Stimulated activated CD4-positive, alpha-beta T cell treated with anti-CD3 and anti-CD28 coated beads, TNF-alpha, amount 100 ng/mL, for 1 hour (primary cell): ENCODE measurements at regions not wholly inside any gene's neighbourhood (a gene's known extent, or its start where the extent isn't known, plus 50 kb on each side); places are given as distances from the start of the nearest gene placed in this dataset.

ENCODE experiments used
- DNase-seq, 3 donors: peaks; one replicate each; pipeline ENCODE4 v3.0.0-alpha.2; 2020; ENCODE audit warnings: low read depth in 3 of 3, low spot score in 1 of 3

DNA sequence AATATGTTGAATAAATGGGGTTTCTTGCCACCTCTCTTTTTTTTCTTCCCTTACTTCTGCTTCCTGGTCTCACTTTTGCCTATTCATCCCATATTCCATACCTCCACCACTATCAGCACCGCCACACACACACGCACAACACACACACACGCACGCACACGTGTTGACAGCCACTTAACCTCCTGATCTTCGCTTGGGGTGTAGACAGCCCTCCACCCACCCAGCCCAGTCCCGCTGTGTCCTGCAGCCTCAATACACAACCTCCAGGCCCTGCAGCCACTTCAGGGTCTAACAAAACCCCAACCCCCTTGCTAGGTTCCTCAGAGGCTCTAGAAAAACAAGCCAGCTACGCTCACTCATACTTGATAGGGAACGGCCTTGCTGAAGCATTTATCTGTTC lies 72.3 kb downstream of the LINC00237 start:
- DNase-seq = no peak

GRCh38 chr20:21031666-21032065 lies 74.5 kb downstream of the LINC00237 start:
- no peak for DNase-seq

DNA sequence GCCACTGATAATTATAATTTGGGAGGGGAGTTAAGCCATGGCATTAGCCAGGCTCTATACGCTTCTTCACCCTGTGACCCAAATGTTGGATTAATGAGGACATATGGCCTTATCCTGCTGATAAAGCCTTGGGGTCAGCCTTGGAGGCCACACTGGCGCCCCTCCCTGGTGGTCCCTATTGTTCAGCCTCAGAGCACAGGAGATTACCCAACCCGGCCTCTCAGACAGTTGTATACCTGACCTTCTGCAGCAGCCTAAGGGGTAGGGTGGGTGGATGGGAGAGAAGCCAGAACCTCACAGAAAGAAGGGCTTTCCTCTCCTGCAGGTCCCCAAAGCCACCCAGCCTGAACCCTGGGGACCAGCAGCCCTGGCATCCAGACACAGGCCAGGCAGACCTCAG lies 76.8 kb downstream of the LINC00237 start:
- no peak for DNase-seq

GRCh38 chr20:21028921-21029320 lies 77.2 kb downstream of the LINC00237 start:
- no peak for DNase-seq

GRCh38 chr20:21028436-21028835 lies 77.7 kb downstream of the LINC00237 start:
- no peak for DNase-seq

DNA sequence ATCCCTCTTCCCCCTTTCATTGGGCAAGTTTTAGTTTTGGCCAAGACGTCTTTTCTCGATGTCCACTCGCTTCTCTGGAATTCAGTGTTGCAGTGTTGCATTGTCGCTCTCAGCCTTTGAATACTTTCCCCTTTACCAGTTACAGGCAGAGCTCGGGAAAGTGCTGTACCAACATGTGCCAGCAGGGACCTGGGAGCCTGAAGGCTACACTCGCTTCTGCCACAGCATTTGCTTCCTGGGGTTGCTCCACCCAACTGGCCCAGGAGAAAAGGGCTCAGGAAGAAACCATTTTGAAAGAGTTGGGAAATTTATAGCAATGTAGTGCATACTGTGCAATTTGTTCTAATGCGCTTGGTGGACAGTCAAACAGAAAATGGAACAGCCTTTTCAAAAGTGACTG lies 78.6 kb downstream of the LINC00237 start:
- DNase-seq = no peak

GRCh38 chr20:21026951-21027350 lies 79.2 kb downstream of the LINC00237 start:
- no peak for DNase-seq

DNA sequence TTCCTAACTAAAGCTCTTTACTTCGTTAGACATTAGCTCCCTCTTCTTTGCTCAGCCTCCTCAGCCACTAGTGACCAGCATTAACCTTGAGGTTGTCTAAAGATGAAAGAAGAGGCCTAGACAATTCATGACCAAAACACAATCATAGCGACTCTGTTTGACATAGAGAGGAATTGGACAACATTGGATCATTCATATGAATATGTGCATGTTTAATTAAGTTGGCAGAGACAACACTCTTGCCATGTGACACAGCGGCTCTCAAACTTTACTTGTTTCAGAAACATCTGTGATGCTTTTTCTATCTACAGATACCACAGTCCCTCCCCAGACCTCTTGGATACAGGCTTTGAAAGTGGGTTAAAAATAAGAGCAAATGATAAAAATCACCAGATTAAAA lies 81.7 kb downstream of the LINC00237 start:
- DNase-seq = no peak

DNA sequence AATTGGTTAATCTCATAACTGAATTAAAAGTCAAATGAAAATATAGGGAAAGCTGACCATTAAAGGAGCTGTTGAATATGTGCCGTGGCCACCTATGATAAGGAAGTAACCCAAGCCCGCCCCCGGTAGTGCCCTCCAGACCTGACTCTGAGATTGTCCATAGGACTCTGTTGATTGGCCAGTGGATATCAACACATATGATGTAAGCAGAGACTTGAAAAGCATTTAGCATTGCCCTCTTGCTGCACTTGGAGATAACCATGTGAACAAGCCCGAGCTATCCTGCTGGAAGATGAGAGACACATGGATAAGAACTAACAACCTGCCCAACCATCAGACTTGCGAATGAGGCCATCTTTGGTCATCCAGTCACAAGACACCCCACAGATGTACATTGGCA lies 83.2 kb downstream of the LINC00237 start:
- no peak for DNase-seq

GRCh38 chr20:21021472-21021790 lies 84.7 kb downstream of the LINC00237 start:
- no peak for DNase-seq

DNA sequence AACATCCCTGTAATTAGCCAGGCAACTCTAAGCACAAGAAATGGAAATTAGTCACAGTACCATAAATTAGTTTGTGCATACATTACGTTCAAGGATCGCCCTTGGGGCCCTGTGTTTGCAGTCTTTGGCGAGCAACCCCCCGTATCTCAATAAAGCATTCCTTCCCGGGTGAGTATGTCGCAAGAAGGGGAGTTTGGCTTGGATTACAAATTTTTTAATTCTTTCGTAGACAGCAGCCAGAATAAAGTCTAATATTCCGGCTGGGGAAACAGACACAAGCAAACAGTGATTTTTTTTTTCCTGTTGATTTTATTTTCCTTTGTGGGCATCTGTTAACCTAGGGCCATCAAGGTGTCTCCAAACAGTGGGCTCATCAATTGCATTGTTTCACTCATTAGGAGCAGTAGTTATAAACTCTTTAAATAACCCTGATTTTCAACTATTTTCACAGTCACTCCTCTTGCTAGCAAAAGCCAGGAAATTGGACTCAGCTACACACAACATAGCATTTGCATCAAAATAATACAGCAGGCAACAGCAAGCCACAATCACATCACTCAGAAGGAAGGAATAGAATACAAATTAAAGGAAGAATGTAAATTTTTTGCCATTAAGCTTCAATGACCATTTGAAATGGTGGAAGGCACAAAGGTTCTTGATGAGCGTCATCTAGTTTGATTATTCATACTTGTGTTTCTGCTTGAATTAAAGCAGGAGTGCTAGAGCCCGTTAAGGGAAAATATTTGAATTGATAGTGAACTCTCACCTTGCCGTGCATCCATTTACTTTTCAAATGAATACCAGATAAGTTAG lies 85.3 kb downstream of the LINC00237 start:
- no peak for DNase-seq

- no peak for DNase-seq
Measured at GRCh38 chr20:21019814-21020658, 86.1 kb downstream of the LINC00237 start.

- no peak for DNase-seq
Measured at GRCh38 chr20:21019468-21019813, 86.7 kb downstream of the LINC00237 start.

DNA sequence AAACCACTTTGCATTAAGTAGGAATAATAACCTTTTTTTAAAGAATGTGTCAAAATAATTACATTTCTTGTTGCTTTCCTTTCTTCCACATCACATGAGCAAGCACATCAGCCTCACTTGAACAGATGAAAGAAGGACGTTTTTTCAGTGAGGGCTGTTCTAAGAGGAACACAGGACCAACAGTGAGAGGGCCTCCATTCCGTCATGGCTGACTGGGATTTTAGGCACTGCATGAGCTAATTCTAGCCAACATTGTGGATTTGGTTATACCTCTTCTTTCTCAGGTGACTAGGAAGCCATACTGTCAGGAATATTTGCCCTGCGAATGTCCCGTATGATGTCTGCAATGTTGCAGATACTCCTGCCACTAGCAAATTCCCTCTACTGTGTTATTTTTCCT lies 87.6 kb downstream of the LINC00237 start:
- DNase-seq = no peak

- DNase-seq = no peak
Measured at GRCh38 chr20:21017528-21018085, 88.6 kb downstream of the LINC00237 start.

DNA sequence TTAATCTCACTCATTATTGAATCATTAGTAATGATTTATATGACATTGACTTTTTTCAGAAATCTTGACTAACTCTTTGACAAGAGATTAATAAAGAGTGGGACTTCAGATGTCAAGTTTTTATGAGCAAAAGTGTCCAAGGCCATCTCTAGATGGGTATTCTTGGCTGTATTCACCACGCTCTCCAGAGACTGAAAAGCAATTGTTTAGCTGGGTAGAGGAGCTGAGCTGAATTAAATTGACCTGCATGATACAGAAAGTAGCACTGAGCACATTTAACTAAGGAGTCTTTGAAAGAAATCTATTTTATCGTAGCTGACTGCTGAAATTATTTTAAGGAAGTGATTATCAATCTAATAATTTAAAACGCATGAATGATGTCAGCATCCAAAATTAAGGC lies 89.4 kb downstream of the LINC00237 start:
- DNase-seq = no peak

DNA sequence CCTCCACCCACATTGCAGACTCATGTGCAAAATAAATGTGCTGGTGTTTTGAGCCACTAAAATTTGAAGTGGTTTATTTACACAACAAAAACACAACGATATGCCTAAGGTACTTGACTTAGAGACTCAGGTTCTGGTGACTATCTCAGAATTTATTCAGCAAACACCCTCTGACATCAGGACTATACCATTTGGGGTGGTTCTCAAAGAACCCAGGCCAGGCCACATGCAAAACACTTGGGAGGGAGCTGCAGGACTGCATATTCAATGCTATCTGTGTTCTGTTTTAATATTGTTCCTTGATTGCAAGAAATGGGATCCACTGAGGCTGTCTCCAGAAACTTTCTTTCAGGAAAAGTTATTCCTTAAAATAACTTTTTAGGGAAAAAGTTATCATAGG lies 91.6 kb downstream of the LINC00237 start:
- DNase-seq = no peak

DNA sequence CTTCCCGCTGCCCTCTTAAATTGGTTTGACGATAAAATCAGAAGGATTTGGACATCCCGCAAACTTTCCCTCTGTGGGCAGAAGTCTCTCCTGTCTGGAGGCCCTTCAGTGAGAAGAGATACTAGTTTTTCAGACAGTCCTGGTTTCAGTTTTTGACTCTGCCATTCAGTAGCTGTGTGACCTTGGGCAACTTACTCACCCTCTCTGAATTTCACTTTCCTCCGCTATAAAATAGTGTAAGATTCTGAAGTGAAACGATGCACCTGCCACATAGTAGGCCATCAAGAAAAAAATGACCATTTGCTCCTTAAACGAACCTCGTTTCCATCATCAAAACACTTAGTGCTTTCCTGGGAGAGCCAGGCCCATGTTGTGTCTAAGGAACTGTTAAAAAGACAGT lies 97.2 kb downstream of the LINC00237 start:
- DNase-seq = no peak

DNA sequence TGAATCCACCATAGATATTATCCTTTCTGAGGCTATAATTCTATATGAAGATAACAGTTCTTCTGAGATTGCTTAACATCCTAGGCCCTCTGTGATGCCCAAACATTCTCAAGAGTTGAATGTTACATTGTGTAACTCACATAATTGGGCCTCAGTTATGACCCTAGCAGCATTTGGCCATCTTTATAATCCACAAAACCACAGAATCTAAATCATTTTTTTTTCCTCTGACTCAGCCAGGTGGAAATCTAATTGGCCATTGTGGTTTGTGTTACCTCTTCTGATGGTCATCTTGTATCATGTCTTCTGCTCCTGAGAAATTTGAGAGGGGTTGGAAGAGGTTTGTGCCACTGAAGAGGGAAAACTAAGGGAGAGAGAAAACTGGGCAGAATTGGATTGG lies 99.5 kb downstream of the LINC00237 start:
- DNase-seq = no peak

- DNase-seq = no peak
Measured at GRCh38 chr20:21004386-21005076, 101.6 kb downstream of the LINC00237 start.

GRCh38 chr20:21003902-21004301 lies 102.3 kb downstream of the LINC00237 start:
- DNase-seq = no peak

DNA sequence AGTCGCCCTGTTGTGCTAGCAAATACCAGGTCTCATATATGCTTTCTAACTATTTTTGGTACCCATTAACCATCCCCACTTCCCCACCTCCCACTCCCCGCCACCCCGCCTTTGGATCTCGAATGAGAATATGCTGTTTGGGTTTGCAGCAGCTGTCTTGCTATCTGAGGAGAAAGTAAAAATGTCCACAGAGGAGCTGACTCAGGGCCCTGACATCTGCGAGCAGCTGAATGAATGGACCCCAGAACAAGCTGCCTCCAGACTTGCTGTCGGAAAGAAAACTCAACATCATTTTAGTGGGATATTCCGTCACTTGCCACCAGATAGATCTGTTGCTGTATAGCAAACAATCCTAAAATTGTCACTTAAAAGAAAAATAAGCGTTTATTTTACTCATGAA lies 103.7 kb downstream of the LINC00237 start:
- no peak for DNase-seq
